HCT116 (cell line): ENCODE measurements at regions not wholly inside any gene's neighbourhood (a gene's known extent, or its start where the extent isn't known, plus 50 kb on each side); places are given as distances from the start of the nearest gene placed in this dataset.

Experiments
- ATAC-seq: fragments of 200-7000 bp; cut with Tn5 transposase; 2 replicates; pipeline ENCODE4 v1.9.1; 2020; ENCODE audit warnings: mild to moderate bottlenecking, moderate library complexity
- BruUV-seq: library from RNA; stranded (reverse); fragments of 400-500 nt; replicated peaks from 2 replicates; lab custom pipeline; 2021; lab: Mats Ljungman, UMichigan
- CTCF ChIA-PET: fragments of 300-600 bp; sonication (Branson Sonifier 250); formaldehyde crosslinking; loops from one replicate; lab custom pipeline; 2021; ENCODE audit warnings: antibody characterized with exemption; lab: Charles Lee
- POLR2A ChIA-PET: fragments of 300-600, 350-600 bp; sonication (Branson Sonifier 250); formaldehyde crosslinking; loops from one replicate; lab custom pipeline; 2021; ENCODE audit warnings: antibody characterized with exemption; lab: Charles Lee
- RAD21 ChIA-PET, 2 experiments: fragments of 300-600 bp; sonication (Branson Sonifier 250); formaldehyde crosslinking; loops; one replicate each; lab custom pipeline; 2023; ENCODE audit warnings: low total read pairs in 2 of 2; ENCODE audit not compliant: uncharacterized antibody in 2 of 2, unreplicated experiment in 2 of 2, low non-redundant PET in 1 of 2; lab: Charles Lee
- DNase-seq: peaks from one replicate; pipeline ENCODE4 v3.0.0-alpha.2; 2010; ENCODE audit warnings: low read depth, low spot score
- H2AFZ ChIP-seq: fragments of 200-600 bp; shearing (Covaris generic), sonication (generic); 2 replicates; pipeline ENCODE4 v1.6.1; 2017; ENCODE audit warnings: low read depth, mixed run types, mixed read lengths, antibody characterized with exemption, low read length; ENCODE audit not compliant: poor library complexity, severe bottlenecking
- H3K27ac ChIP-seq: 2 replicates; pipeline ENCODE4 v1.5.1; 2012; ENCODE audit warnings: low read depth, low read length
- H3K27me3 ChIP-seq: fragments of 200-600 bp; sonication (generic); 2 replicates; pipeline ENCODE4 v1.6.1; 2016; ENCODE audit warnings: mixed run types, low read length, mixed read lengths; ENCODE audit not compliant: insufficient read depth
- H3K36me3 ChIP-seq, 2 experiments: fragments of 200-500 bp in 1 of 2; fragments of 200-600 bp in 1 of 2; sonication (Bioruptor generic) in 1 of 2; sonication (generic) in 1 of 2; 2 replicates each; pipeline versions ENCODE4 v1.5.1 to v1.6.1; 2014 to 2016; ENCODE audit warnings: low read length in 2 of 2, inconsistent platforms in 1 of 2, mixed read lengths in 1 of 2, mixed run types in 1 of 2; ENCODE audit not compliant: insufficient read depth in 2 of 2, control insufficient read depth in 1 of 2
- H3K4me1 ChIP-seq, 2 experiments: fragments of 200-600 bp in 1 of 2; sonication (generic) in 1 of 2; 2 replicates each; pipeline versions ENCODE4 v1.5.1 to v1.6.1; 2012 to 2017; ENCODE audit warnings: low read length in 2 of 2, inconsistent platforms in 1 of 2, mild to moderate bottlenecking in 1 of 2, mixed read lengths in 1 of 2, mixed run types in 1 of 2, moderate library complexity in 1 of 2; ENCODE audit not compliant: insufficient read depth in 2 of 2, control insufficient read depth in 1 of 2
- H3K4me2 ChIP-seq: fragments of 200-600 bp; sonication (generic); 2 replicates; pipeline ENCODE4 v1.6.1; 2017; ENCODE audit warnings: mixed run types, low read length, mixed read lengths
- H3K4me3 ChIP-seq, 2 experiments: fragments of 200-600 bp in 1 of 2; sonication (generic) in 1 of 2; replicated peaks in 1 of 2; 2 replicates each; pipeline ENCODE4 v1.5.1; 2011 to 2016; ENCODE audit warnings: low read length in 2 of 2, control low read depth in 1 of 2, low read depth in 1 of 2, mild to moderate bottlenecking in 1 of 2, mixed read lengths in 1 of 2, mixed run types in 1 of 2
- H3K79me2 ChIP-seq: fragments of 200-600 bp; sonication (generic); 2 replicates; pipeline ENCODE4 v1.6.1; 2017; ENCODE audit warnings: mild to moderate bottlenecking, mixed run types, low read length, moderate library complexity, mixed read lengths; ENCODE audit not compliant: insufficient read depth
- H3K9ac ChIP-seq: fragments of 200-600 bp; sonication (generic); 2 replicates; pipeline ENCODE4 v1.6.1; 2016; ENCODE audit warnings: low read length, mixed read lengths
- H3K9me2 ChIP-seq: fragments of 200-600 bp; sonication (generic), shearing (Covaris generic); 2 replicates; pipeline ENCODE4 v1.6.1; 2017; ENCODE audit warnings: mixed run types, mild to moderate bottlenecking, moderate library complexity; ENCODE audit not compliant: insufficient read depth
- H3K9me3 ChIP-seq, 2 experiments: fragments of 200-500 bp in 1 of 2; fragments of 200-600 bp in 1 of 2; sonication (Bioruptor generic) in 1 of 2; sonication (generic) in 1 of 2; 2 replicates each; pipeline ENCODE4 v1.6.1; 2014 to 2017; ENCODE audit warnings: low read length in 2 of 2, mixed read lengths in 2 of 2, inconsistent platforms in 1 of 2, low read depth in 1 of 2, mild to moderate bottlenecking in 1 of 2, mixed run types in 1 of 2, moderate library complexity in 1 of 2; ENCODE audit not compliant: control insufficient read depth in 1 of 2, insufficient read depth in 1 of 2
- H4K20me1 ChIP-seq: fragments of 200-600 bp; sonication (generic), shearing (Covaris generic); 2 replicates; pipeline ENCODE4 v1.6.1; 2017; ENCODE audit warnings: mixed run types, mild to moderate bottlenecking, moderate library complexity; ENCODE audit not compliant: insufficient read depth
- ATF3 ChIP-seq: IDR thresholded peaks from 2 replicates; pipeline ENCODE4 v1.6.1; 2012
- EGR1 ChIP-seq: IDR thresholded peaks from 2 replicates; pipeline ENCODE4 v1.6.1; 2012; ENCODE audit warnings: low read depth
- ELF1 ChIP-seq: IDR thresholded peaks from 2 replicates; pipeline ENCODE4 v1.6.1; 2012; ENCODE audit warnings: low read depth, borderline replicate concordance
- EZH2 ChIP-seq: fragments of 200-600 bp; sonication (generic); IDR thresholded peaks from 2 replicates; pipeline ENCODE4 v1.6.1; 2017; ENCODE audit warnings: antibody characterized with exemption, mixed run types
- JUND ChIP-seq: IDR thresholded peaks from 2 replicates; pipeline ENCODE4 v1.6.1; 2012
- MAX ChIP-seq: IDR thresholded peaks from 2 replicates; pipeline ENCODE4 v1.6.1; 2012
- POLR2AphosphoS5 ChIP-seq: IDR thresholded peaks from 2 replicates; pipeline ENCODE4 v1.6.1; 2011; ENCODE audit warnings: mild to moderate bottlenecking, low read depth, low read length, moderate library complexity
- SP1 ChIP-seq: IDR thresholded peaks from 2 replicates; pipeline ENCODE4 v1.6.1; 2012; ENCODE audit warnings: low read depth
- ZFX ChIP-seq: fragments of 450-650 bp; IDR thresholded peaks from 2 replicates; pipeline ENCODE4 v1.6.1; 2017
- intact Hi-C: fragments of 100-400 bp; cut with micrococcal nuclease; formaldehyde crosslinking; loops from 2 replicates; pipeline ENCODE4 v1.10.0; 2022
- TF ChIP-seq, protein P1 (sequence below), 3 experiments: fragments of 200-600 bp in 1 of 3; sonication (generic) in 1 of 3; IDR thresholded peaks in 2 of 3; conservative IDR thresholded peaks in 1 of 3; 2 replicates each; pipeline ENCODE4 v1.5.1; 2012 to 2017; ENCODE audit warnings: low read depth in 2 of 3, low read length in 2 of 3, antibody characterized with exemption in 1 of 3, borderline replicate concordance in 1 of 3, control low read depth in 1 of 3, mild to moderate bottlenecking in 1 of 3, mixed read lengths in 1 of 3, mixed run types in 1 of 3, moderate library complexity in 1 of 3; ENCODE audit not compliant: insufficient read depth in 1 of 3
- TF ChIP-seq, protein P2 (sequence below): IDR thresholded peaks from 2 replicates; pipeline ENCODE4 v1.6.1; 2011; ENCODE audit warnings: mild to moderate bottlenecking, low read length, moderate library complexity; ENCODE audit not compliant: insufficient replicate concordance; ENCODE audit errors: extremely low read depth

- H3K4me2 ChIP-seq: no peak overlapping the region
- no peak for ATAC-seq
- no TSS peak for BruUV-seq
- intact Hi-C loops: no loop called here
- H3K79me2 ChIP-seq: no peaks in the 10 kb centered on the region
- H3K27ac ChIP-seq: no peak overlapping the region
- H3K4me3 ChIP-seq: no peak overlapping the region
- no peaks in the 10 kb centered on the region for H3K36me3 ChIP-seq
- no peaks in the 10 kb centered on the region for H3K9me3 ChIP-seq
- peaks cover 0 to 8% of the 10 kb centered on the region in 2 experiments; a peak in 1 of 4 replicates for H3K4me1 ChIP-seq
- no peaks in the 10 kb centered on the region for H4K20me1 ChIP-seq
- POLR2A ChIA-PET: no interaction called here
- RAD21 ChIA-PET: no interaction called here
- no peak overlapping the region for H2AFZ ChIP-seq
- DNase-seq: no peak
- TF ChIP-seq ZFX (no peak), JUND (no peak), MAX (no peak), SP1 (no peak), POLR2AphosphoS5 (no peak)
- TF ChIP-seq, all 23 proteins: peak for 0
- Histone ChIP-seq H3K9me2 (no peaks in the 10 kb centered on the region), H3K27me3 (no peaks in the 10 kb centered on the region), H3K9ac (no peak overlapping the region)
- CTCF ChIA-PET: no interaction called here
These were observed 962.3 kb upstream of the NRXN1 start for GRCh38 chr2:51994123-51994763.

DNA sequence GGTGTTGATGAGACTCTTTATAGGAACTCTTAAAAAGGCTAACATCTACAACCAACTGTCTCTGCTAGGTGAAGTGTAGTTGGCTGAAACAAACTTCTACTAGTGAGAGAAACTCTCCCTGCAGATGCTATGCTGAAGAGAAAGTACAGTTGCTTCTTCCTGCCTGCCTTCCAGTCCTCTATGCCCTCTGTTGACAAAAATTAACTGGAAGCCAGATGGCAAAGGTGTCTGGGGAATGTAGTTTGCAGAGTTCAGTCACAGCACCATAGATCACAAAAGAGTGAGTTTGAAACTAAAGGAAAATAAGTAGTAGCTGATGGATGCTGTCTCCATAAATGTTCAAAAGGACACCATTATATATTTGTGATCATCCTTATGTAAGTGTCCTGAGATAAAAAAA is 958.8 kb upstream of the NRXN1 start:
- H2AFZ ChIP-seq: peak overlapping the region; percentile 83

More for the DNA sequence above, 958.8 kb upstream of the NRXN1 start:
- ChIA-PET CTCF (no interaction called here), POLR2A (no interaction called here), RAD21 (no interaction called here)
- peaks cover 0 to 8% of the 10 kb centered on the region in 2 experiments; a peak in 1 of 4 replicates for H3K4me1 ChIP-seq
- no peaks in the 10 kb centered on the region for H3K27me3 ChIP-seq
- ATAC-seq (no peak), DNase-seq (no peak)
- no TSS peak for BruUV-seq
- H3K9me2 ChIP-seq: no peaks in the 10 kb centered on the region
- H3K4me2 ChIP-seq: no peak overlapping the region
- no peak overlapping the region for H3K4me3 ChIP-seq
- H3K9ac ChIP-seq: no peak overlapping the region
- no peak overlapping the region for H3K27ac ChIP-seq
- intact Hi-C loops: no loop called here
- H3K36me3 ChIP-seq: no peaks in the 10 kb centered on the region
- H3K79me2 ChIP-seq: no peaks in the 10 kb centered on the region
- TF ChIP-seq, protein P1, sequence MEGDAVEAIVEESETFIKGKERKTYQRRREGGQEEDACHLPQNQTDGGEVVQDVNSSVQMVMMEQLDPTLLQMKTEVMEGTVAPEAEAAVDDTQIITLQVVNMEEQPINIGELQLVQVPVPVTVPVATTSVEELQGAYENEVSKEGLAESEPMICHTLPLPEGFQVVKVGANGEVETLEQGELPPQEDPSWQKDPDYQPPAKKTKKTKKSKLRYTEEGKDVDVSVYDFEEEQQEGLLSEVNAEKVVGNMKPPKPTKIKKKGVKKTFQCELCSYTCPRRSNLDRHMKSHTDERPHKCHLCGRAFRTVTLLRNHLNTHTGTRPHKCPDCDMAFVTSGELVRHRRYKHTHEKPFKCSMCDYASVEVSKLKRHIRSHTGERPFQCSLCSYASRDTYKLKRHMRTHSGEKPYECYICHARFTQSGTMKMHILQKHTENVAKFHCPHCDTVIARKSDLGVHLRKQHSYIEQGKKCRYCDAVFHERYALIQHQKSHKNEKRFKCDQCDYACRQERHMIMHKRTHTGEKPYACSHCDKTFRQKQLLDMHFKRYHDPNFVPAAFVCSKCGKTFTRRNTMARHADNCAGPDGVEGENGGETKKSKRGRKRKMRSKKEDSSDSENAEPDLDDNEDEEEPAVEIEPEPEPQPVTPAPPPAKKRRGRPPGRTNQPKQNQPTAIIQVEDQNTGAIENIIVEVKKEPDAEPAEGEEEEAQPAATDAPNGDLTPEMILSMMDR (IDR thresholded peaks at IDR 0.05 in 2 of 3, conservative IDR thresholded peaks at IDR 0.05 in 1 of 3; ENCODE audit: borderline replicate concordance in 1 of 3, insufficient read depth in 1 of 3, low read depth in 2 of 3, low read length in 2 of 3): no peak
- TF ChIP-seq EGR1 (no peak), ZFX (no peak), EZH2 (no peak), ATF3 (no peak), ELF1 (no peak), SP1 (no peak), JUND (no peak)
- TF ChIP-seq, protein P2, sequence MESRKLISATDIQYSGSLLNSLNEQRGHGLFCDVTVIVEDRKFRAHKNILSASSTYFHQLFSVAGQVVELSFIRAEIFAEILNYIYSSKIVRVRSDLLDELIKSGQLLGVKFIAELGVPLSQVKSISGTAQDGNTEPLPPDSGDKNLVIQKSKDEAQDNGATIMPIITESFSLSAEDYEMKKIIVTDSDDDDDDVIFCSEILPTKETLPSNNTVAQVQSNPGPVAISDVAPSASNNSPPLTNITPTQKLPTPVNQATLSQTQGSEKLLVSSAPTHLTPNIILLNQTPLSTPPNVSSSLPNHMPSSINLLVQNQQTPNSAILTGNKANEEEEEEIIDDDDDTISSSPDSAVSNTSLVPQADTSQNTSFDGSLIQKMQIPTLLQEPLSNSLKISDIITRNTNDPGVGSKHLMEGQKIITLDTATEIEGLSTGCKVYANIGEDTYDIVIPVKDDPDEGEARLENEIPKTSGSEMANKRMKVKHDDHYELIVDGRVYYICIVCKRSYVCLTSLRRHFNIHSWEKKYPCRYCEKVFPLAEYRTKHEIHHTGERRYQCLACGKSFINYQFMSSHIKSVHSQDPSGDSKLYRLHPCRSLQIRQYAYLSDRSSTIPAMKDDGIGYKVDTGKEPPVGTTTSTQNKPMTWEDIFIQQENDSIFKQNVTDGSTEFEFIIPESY: no peak
- H4K20me1 ChIP-seq: no peaks in the 10 kb centered on the region
- H3K9me3 ChIP-seq: no peaks in the 10 kb centered on the region
